ENCODE measurements at regions not wholly inside any gene's neighbourhood (a gene's known extent, or its start where the extent isn't known, plus 50 kb on each side); places are given as distances from the start of the nearest gene placed in this dataset.

DNA sequence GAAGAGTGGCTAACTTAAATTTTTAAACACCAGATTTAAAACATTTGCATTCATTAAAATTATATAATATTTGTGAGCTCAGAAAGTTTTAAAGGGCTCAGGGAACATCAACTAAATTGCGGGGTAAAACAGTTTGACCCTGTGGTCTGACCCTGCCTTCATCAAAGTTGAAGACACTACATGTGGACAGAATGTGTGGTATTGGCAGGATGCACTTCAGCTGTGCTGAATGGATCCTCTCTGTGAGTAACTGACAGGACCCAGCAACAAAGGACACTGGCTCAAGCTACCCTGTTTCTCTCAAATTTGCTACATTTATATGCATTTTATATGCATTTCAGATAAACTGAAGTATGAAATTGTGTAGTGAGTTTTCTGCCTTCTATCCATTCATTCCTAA is 288.5 kb downstream of the ZNF608 start:
- no peak for DNase-seq

DNA sequence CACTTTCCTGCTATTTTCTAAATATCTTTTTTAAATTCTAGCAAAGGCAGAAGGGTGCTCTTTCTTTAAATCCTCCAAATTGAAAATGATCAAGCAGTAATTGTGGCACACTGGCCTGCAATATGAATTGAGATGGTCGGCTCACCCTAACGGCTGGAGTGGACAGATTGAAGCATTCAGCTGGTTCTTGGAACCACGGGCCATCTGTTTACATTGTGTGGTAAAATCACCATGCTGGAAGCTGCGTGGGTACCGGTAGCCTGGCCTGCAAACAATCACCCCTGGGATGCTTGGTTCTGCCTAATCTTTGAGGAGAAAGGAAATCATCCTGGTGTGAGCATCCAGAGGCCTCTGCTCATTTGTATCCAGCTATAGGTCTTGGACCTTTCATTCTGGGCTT is 289.3 kb downstream of the ZNF608 start:
- DNase-seq = no peak

DNA sequence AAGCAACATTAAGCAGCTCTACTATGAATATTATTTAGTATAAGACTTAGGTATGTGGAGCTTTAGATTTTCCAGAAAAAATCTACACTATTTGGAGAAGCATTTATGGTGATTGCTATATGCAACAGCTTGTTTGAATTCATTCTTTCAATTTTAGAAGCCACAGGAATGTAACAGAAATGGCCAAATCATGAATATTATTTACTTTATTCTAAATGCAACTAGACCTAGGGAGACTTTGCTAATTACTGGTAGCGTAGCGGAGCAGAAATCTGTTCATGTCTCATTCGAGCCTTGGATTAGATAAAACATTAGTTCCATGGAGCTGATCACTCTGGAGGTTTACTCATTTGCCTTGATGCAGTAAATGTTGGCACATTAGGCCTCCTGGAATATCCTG is 290.2 kb downstream of the ZNF608 start:
- peak; percentile 3 for DNase-seq

- no peak for DNase-seq
Measured at GRCh38 chr5:124454081-124454480, 292.4 kb downstream of the ZNF608 start.

GRCh38 chr5:124453221-124454051 is 293.0 kb downstream of the ZNF608 start:
- DNase-seq = peak; percentile 72

GRCh38 chr5:124452412-124452811 is 294.0 kb downstream of the ZNF608 start:
- no peak for DNase-seq

DNA sequence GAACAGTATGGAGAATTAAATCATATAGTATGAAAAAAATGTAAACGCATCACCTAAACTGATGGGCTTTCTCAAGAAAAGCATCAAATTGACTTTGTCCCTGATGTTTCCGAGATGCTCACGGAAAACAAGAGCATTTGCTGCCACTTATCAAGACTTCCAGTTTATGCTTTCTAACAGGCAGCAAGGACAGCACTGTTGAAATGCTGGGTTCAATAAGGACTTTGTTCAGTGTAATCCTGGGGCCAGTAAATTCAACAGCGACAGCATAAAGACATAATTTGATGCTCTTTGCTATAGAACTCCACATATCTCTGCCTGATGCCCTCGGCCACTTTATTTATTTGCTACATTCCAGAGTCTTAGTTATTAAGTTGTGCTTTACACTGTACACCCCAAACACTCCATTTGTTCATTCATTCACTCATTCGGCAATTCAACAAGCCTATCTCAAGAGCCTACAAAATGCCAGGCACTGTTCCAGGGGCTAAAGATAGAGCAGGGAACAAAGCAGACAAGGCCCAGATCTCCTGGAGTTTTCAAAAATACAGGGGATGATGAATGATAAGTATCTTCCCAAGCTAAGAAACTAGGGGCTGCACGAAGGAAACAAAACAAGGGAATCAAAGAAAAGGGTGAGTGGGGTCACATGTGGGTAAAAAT is 294.6 kb downstream of the ZNF608 start:
- DNase-seq = no peak

DNA sequence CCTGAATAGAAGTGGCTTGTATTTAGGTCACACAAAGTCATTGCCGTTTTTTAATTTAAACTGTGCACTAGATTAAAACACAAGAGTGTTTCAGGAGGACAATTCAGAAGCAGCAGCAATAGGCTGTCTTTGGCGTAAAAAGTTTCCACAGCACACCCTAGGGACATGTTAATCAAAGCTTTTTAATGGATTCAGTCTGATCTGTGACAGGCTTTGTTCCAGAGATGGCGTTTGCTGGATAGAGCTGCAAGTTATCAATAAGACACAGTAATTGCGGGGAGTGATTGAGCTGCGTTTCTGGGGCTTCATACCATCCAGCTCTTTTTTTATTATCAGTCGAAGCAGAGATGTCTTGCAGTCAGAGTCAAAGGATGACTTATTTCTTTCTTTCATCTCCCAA is 300.3 kb downstream of the ZNF608 start:
- DNase-seq = no peak

DNA sequence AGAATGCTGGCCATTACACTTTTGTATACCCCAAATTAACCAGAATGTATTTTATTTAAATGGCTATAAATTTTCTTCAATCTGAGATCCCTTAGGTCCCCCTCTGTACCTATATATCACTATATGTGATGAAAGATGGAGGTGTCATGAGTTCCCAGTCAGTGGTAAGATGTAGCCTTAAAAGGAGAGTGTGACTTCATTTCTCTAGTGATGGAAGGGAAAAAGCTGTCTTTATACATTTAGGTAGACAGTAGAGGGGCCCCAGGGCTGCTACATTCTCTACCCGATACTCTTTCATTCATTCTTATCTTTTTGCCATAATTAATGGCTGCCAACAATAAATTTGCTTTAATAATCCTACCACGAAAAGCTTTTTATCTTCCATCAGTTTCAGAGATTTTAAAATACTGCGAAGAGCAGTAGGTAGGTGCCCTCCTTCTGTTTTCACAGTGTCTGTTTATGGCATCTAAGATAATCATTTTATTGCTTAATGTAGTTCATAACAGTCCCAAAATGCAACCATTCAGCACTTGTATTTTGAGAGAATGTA is 301.3 kb downstream of the ZNF608 start:
- DNase-seq = no peak

DNA sequence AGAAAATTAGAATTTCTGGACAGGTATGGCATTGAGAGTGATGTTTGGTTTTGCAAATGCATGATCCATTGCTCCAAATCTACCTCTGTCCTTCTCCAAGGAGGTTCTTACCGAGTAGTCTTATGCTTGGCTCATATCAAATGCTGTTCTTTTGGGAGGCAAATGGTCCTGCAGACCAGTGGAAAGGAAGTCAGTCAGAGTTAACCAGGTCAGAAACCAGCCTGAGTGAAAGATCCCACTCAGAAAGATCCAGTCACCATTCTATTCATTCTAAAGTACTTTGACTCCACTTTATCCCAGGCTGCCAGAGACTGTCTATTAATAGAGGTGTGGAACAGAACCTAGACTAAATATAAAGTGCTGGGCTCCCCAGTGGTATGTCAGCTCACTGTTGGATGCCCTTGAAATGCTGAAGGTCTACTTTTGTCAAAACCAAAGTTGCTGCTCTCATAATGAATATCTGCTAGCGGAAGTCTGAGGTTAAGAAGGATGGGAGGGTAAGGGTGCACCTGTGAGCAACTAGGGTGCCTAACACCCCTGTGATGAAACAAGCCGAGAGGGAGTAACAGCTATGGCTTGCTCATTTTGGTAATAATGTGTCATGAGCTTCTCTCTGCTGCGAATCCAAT is 302.2 kb downstream of the ZNF608 start:
- no peak for DNase-seq

DNA sequence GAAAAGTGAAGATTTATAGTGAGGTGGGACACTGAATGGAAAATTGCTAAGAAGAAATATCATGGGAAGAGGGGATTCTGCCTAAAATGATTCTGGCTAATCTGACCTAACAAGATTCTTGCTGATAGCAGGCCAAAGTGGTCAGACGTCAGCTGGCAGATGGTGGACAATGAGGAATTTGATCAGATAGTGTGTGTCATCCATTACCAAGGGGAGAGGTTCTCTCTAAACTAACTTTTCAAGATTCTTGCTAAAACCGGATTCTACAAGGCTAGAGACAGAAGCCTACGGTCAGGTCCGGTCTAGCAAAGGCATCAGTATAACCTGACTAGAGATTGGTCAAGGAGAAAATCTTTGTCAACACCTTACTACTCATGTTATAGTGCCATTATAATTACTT is 306.0 kb downstream of the ZNF608 start:
- no peak for DNase-seq

DNA sequence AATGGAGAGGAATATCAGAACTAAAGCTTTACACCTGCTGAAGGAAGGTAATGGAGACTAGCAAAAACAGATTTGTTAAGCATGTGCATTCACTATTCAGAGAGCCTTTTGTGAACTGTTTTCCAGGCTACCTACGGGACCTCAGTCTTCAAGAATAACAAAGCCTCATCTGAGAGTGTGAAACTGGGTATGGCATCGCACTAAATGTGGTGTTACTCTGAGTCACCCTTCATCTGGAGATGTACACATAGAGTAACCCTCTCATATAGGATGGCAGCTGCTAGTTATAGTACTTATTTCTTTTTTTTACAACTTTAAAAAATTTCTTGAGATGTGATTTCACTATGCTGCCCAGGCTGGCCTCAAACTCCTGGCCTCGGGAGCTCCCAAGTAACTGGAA is 306.8 kb downstream of the ZNF608 start:
- DNase-seq = no peak

- no peak for DNase-seq
Measured at GRCh38 chr5:124438903-124439281, 307.5 kb downstream of the ZNF608 start.

DNA sequence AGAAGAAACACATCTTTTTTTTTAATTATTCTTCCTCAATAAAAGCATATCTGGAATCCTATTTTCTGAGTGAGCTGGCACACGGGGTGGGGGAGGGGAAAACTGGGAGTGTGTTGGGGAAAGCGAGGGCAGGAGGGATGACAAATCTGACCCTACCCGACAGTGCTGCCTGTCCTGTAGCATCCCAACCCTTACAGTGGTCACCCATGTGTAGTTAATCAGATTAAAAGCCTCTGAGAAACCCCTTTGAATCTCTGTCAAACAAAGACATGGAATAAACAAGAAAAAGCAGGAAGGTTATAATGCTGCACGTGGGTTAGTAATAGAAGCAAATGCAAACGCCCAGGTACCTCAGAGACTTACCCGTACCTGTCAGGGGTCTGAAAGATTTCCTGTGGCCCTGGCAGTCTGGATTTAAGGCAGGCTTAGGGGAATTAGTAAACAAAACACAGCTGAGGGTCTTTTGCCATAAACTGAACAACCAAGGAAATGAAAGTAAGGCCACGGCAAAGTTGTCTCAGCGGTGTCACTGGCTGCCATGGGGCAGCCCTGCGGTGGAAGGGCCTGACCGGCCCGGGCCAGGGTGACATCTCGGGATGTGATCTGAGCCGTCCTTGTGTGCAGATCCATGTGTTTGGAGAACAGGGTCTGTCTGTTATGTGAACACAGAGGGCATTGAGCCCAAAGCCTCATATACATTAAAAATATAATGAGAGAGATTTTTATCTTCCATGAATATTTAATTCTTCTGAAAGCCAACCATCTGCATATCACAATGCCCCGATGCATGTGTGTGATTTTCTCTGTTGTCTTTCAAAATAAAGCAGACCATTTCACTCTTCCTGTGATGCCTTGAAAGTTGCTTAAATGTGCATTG is 308.2 kb downstream of the ZNF608 start:
- DNase-seq = no peak

DNA sequence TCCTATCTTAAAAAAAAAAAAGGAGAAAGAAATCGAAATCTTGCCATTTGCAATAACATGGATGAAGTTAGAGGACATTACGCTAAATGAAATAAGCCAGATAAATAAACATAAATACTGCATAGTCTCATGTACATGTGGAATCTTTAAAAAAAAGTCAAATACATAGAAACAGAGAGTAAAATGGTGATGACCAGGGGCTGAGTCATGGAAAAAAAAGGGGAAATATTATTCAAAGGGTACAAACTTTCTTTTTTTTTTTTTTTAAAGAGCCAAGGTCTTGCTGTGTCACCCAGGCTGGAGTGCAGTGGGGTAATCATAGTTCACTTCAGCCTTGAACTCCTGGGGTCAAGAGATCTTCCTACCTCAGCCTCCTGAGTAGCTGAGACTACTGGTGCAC is 310.1 kb downstream of the ZNF608 start:
- peak; percentile 31 for DNase-seq

DNA sequence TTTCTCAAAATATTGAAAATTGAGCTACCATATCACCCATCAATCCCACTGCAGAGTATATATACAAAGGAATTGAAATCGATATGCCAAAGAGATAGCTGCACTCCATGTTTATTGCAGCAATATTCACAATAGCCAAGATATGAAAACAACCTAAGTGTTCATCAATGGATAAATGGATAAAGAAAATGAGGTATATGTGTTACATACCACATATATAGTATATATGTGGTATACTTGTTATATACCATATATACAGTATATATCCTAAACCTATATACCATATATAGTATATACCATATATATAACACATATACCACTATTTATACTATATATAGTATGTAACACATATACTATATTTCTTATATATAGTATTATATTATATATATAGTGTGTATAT is 313.3 kb downstream of the ZNF608 start:
- no peak for DNase-seq

- no peak for DNase-seq
Measured at GRCh38 chr5:124421584-124421983, 324.9 kb downstream of the ZNF608 start.

DNA sequence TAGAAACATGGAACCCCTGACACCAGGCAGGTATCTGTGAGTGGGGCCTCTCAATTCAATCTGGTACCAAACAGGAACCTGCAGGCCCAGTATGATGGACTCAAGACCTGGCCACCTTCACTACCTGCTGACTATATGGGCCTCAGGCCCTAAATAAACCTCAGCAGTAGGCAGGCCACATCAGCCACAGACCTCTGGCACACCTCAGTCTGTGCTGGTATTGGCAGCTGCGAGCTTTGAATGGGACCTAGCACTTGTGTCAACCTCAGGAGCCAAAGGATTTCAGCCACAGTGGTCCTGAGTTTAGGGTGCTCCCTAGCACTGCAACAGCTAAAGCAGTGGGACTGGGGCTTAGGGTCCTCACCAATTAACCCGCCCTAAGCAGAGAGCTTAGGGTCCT is 325.5 kb downstream of the ZNF608 start:
- no peak for DNase-seq

- DNase-seq = no peak
Measured at GRCh38 chr5:124419531-124419930, 326.9 kb downstream of the ZNF608 start.

- no peak for DNase-seq
Measured at GRCh38 chr5:124418390-124418789, 328.0 kb downstream of the ZNF608 start.

DNA sequence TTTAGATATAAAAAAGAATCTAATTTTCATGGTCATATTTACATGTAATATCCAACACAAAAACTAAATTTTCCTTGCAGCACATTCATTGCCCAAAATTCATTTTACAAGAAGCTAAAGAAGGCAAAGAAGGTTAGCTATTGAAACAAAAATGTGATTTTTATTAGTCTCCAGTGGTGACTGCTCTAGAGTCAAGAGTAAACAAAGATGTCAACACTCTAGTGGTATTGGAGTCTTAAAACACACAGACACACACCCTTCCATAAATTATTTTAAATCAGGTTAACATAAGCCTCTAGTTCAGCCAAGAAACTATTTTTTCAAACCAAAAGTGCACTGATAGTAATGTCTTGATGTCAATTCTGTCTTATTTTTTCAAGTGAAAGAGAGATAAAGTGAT is 329.2 kb downstream of the ZNF608 start:
- no peak for DNase-seq

- no peak for DNase-seq
Measured at GRCh38 chr5:124416627-124417026, 329.8 kb downstream of the ZNF608 start.

DNA sequence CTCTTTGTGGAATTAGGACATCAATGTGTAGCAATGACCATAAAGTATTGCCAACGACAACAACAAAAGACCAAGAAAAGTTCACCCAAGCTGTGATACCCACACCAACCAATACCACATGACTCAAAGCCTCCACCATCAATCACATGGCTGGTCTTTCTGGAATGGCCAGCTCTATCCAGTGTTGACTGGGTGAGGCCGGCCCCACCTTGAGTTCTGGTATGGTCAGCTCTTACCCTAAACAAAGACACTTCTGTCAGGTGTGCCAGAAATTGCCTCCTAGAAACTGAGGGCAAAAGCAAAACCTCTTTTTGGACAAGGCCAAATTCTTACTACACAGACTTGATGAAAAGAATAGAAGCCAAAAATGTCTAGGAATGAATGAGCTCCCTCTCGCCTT is 331.5 kb downstream of the ZNF608 start:
- DNase-seq = no peak
